SK-MEL-5 (cell line): ENCODE measurements at regions not wholly inside any gene's neighbourhood (a gene's known extent, or its start where the extent isn't known, plus 50 kb on each side); places are given as distances from the start of the nearest gene placed in this dataset.
"Not testable (repeated sequence)": the region's sequence is repeated elsewhere in the genome, so short reads cannot be mapped to it uniquely, and the experiment has no call there.

ENCODE experiments used
- DNase-seq: peaks from one replicate; pipeline ENCODE4 v3.0.0-alpha.2; 2016; ENCODE audit warnings: low read depth, low spot score
- in situ Hi-C: cut with HindIII; loops from 2 replicates; pipeline ENCODE4 v1.10.0; 2016; ENCODE audit warnings: low sequenced_read_pairs, high pct_unique_total_duplicates, low pct_unique_long_range_greater_than_20kb

- in situ Hi-C loops = no loop called here
- no peak for DNase-seq
Observed at GRCh38 chr5:144698484-144698883, 527.8 kb downstream of the KCTD16 start.

DNA sequence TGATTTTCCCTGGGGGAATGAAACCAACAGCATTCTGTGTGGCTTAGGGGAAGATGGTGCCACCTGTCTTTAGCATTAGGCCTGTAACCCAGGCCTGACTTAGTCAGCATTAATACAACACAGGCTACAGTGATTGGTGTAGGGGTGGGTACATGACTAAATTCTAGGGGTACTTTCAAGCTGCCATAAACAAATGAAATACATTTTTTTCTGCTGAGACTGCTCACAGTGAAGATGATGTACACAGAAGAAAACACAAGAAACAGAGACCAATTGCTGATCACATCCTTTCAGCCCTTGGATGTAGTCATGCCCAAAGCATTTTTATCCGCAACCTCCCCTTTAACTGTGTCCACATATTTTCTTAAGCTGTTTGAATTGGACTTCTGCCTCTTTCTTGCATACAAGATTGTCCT, 527.2 kb downstream of the KCTD16 start:
- DNase-seq = no peak
- in situ Hi-C loops = no loop called here

DNA sequence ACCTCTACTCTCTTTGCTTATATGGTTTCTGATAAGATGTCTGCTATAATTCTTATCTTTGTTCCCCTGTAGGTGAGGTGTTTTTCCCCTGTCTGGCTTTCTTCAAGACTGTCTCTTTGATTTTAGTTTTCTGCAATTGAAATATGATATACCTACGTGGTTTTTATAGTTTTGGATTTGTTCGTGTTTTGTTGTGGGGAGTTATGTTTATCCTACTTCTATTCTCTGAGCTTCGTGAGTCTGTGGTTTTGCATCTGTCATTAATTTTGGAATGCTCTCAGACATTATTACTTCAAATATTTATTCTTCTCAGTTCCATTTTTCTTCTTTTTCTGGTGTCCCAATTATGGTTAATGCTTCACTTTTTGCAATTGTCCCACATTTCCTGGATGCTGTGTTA, 521.3 kb downstream of the KCTD16 start:
- no peak for DNase-seq
- in situ Hi-C loops = no loop called here

GRCh38 chr5:144684899-144685298, 514.2 kb downstream of the KCTD16 start:
- in situ Hi-C loops = no loop called here

GRCh38 chr5:144680711-144681110, 510.0 kb downstream of the KCTD16 start:
- in situ Hi-C loops = no loop called here
- no peak for DNase-seq

More at GRCh38 chr5:144684899-144685298, 514.2 kb downstream of the KCTD16 start:
- no peak for DNase-seq

DNA sequence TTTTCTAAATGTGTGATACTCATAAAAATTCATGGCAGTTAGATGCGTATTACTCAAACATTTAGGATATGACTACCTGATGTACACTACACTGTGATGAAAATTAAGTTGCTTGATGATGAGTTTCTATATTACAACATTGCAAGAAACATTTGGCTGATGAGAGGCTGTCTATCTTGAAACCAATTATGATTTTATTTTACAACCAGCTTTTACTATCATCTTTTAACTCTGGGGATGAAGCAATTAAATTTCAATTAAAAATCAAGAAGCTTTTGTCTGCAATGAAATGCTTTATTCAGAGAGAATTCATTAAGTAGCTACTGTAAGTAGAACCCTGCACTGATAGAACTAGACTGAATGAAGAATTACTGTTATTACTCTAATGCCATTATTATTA, 500.4 kb downstream of the KCTD16 start:
- in situ Hi-C loops = no loop called here
- DNase-seq = no peak

DNA sequence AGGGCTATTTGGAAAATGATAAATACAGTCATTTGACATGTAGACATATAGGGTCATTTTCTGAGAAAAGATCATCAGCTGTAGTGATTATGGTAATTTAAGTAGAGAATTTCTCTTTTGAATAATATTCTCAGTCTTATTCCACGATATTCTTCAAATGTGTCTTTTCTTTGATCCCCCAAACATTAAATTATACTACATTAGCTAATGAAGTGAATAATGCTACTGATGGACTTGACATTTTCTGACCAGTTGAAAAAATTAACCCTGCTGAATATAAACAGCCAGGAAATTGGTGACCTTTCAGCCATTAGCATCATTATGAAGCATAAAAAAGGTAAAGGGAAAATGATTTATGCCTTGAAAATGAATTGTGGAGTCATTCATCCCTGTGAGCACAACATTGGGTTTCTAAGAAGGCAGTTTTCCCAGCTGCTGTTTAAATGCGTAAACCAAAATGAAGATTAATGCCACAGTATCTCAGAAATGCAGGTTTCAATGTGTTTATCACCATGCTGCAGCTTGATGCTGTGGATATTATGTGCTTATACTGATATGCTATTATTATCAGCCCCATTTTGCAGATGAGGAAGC, 489.1 kb downstream of the KCTD16 start:
- in situ Hi-C loops = no loop called here

DNA sequence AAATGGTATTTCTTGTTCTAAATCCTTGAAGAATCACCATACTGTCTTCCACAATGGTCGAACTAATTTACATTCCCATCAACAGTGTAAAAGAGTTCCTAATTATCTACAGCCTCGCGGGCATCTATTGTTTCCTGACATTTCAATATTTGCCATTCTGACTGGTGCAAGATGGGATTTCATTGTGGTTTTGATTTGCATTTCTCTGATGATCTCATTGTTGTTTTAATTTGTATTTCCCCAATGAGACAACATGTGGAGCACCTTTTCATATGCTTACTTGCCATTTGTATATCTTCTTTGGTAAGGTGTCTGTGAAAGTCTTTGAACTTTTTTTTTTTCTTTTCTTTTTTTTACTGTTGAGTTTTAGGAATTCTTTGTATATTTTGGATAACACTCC, 473.6 kb downstream of the KCTD16 start:
- in situ Hi-C loops = no loop called here

More for the DNA sequence above, 489.1 kb downstream of the KCTD16 start:
- no peak for DNase-seq

GRCh38 chr5:144638787-144639186, 468.1 kb downstream of the KCTD16 start:
- in situ Hi-C loops = no loop called here
- DNase-seq = no peak

More for the DNA sequence above, 473.6 kb downstream of the KCTD16 start:
- DNase-seq = no peak

DNA sequence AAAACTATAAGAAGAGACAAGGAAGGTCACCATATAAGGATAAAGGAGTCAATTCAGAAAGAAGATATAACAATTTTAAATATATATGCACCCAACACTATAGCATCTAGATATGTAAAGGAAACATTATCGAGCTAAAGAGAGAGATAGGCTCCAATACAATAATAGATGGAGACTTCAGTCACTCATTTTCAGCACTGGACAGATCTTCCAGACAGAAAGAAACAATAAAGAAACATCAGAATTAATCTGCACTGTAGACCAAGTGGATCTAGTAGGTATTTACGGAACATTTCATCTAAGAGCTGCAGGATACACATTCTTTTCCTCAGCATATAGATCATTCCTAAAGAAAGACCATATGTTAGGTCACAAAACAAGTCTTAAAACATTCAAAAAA, 463.5 kb downstream of the KCTD16 start:
- in situ Hi-C loops = no loop called here
- DNase-seq = no peak

GRCh38 chr5:144598451-144599068, 427.9 kb downstream of the KCTD16 start:
- in situ Hi-C loops = no loop called here

GRCh38 chr5:144596517-144596916, 425.8 kb downstream of the KCTD16 start:
- in situ Hi-C loops = no loop called here

More at GRCh38 chr5:144598451-144599068, 427.9 kb downstream of the KCTD16 start:
- no peak for DNase-seq

DNA sequence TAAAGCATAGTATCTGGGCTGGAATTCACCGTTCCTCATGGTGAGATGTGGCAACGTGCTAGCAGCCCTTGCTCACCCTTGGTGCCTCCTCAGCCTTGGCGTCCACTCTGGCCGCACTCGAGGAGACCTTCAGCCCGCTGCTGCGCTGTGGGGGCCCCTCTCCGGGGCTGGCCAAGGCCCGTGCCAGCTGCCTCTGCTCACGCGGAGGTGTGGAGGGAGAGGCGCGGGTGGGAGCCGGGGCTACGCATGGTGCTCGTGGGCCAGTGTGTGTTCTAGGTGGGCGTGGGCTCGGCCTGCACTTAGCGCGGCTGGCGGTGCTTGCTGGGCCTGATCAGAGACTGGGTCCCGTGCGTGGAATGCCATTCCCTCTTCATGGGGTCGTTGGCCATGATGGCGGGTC, 424.2 kb downstream of the KCTD16 start:
- DNase-seq = no peak
- in situ Hi-C loops = no loop called here

More at GRCh38 chr5:144596517-144596916, 425.8 kb downstream of the KCTD16 start:
- no peak for DNase-seq

GRCh38 chr5:144594234-144594633, 423.6 kb downstream of the KCTD16 start:
- DNase-seq, in situ Hi-C loops: not testable (repeated sequence)

GRCh38 chr5:144585681-144586080, 415.0 kb downstream of the KCTD16 start:
- in situ Hi-C loops = no loop called here
- no peak for DNase-seq

GRCh38 chr5:144583541-144584449, 413.1 kb downstream of the KCTD16 start:
- in situ Hi-C loops = no loop called here
- no peak for DNase-seq

DNA sequence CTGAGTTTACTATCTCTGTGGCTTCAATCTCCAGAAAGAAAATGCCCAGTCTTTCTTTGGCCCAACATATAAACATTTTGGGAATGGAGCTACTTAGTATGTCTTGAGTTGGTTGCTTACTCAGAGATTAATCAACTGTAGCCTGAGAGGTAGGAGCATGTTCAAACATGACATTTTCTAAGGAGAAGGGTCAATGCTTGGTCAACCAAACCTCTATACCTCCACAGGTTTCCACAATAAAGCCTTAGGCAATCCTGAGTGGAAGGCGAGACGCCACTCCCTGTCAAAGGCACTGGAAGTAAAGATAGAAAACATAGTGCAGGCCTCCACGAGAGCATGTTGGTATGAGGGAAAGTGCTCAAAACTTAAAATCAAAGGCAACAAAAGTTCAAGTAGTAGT, 411.4 kb downstream of the KCTD16 start:
- in situ Hi-C loops = no loop called here
- no peak for DNase-seq

- in situ Hi-C loops = no loop called here
- no peak for DNase-seq
Observed at GRCh38 chr5:144581044-144581443, 410.4 kb downstream of the KCTD16 start.
